Right lobe of liver (tissue), 6 donors: ENCODE measurements at regions not wholly inside any gene's neighbourhood (a gene's known extent, or its start where the extent isn't known, plus 50 kb on each side); places are given as distances from the start of the nearest gene placed in this dataset.

Experiments used
- ATAC-seq, 4 donors: fragments of 200-7000 bp; cut with Tn5 transposase; one replicate each; pipeline ENCODE4 v1.9.1; 2020; ENCODE audit warnings: mild to moderate bottlenecking in 4 of 4, moderate library complexity in 4 of 4
- DNase-seq, 3 donors: peaks; one replicate each; pipeline ENCODE4 v3.0.0-alpha.2; 2020
- H3K27ac ChIP-seq, 3 donors: fragments of 200-600 bp; one replicate each; pipeline ENCODE4 v1.8.0; 2022
- H3K27me3 ChIP-seq, 2 donors: fragments of 200-600 bp; one replicate each; pipeline ENCODE4 v1.8.0; 2022
- H3K36me3 ChIP-seq, 4 donors: fragments of 200-600 bp; sonication (generic) in 1 of 4; one replicate each; pipeline versions ENCODE4 v1.5.1 to v1.8.0; 2017 to 2022; ENCODE audit warnings: control low read depth in 1 of 4
- H3K4me1 ChIP-seq, 4 donors: fragments of 200-600 bp; sonication (generic) in 1 of 4; one replicate each; pipeline versions ENCODE4 v1.5.1 to v1.8.0; 2017 to 2022; ENCODE audit warnings: control low read depth in 1 of 4
- H3K4me3 ChIP-seq, 3 donors: fragments of 200-600 bp; one replicate each; pipeline ENCODE4 v1.8.0; 2022
- H3K9me3 ChIP-seq, 4 donors: fragments of 200-600 bp; sonication (generic) in 1 of 4; one replicate each; pipeline versions ENCODE4 v1.5.1 to v1.8.0; 2017 to 2022; ENCODE audit warnings: control low read depth in 1 of 4
- POLR2A ChIP-seq: fragments of 450-650 bp; IDR thresholded peaks from one replicate; pipeline ENCODE4 v1.6.1; 2017; ENCODE audit warnings: antibody characterized with exemption, mild to moderate bottlenecking
- WGBS: methylation state at CpG from one replicate; pipeline ENCODE4 v1.1.6; 2018; ENCODE audit warnings: low coverage, low lambda C conversion rate; ENCODE audit not compliant: insufficient coverage; ENCODE audit errors: missing lambda C conversion rate; 5-methylcytosine and 5-hydroxymethylcytosine counted together
- intact Hi-C, 2 donors: fragments of 100-400 bp; cut with DNase I; formaldehyde crosslinking; loops; one replicate each; pipeline versions ENCODE4 v1.11.2 to v1.14.1; 2022
- TF ChIP-seq, protein P1 (sequence below), 4 donors: fragments of 200-600 bp in 3 of 4; fragments of 450-650 bp in 1 of 4; IDR thresholded peaks; one replicate each; pipeline versions ENCODE4 v1.5.1 to v1.8.0; 2016 to 2022; ENCODE audit warnings: antibody characterized with exemption in 4 of 4, mild to moderate bottlenecking in 2 of 4
- donor health status: DM: no; HTN: yes; CAD: no.
- donor health status: DM: no; HTN: no; CAD: no.
- donor health status: DM: no; HTN: no; CAD: no.
- donor health status: DM: no; HTN: yes; CAD: no.
- donor health status: DM: no; HTN: yes; CAD: no.

DNA sequence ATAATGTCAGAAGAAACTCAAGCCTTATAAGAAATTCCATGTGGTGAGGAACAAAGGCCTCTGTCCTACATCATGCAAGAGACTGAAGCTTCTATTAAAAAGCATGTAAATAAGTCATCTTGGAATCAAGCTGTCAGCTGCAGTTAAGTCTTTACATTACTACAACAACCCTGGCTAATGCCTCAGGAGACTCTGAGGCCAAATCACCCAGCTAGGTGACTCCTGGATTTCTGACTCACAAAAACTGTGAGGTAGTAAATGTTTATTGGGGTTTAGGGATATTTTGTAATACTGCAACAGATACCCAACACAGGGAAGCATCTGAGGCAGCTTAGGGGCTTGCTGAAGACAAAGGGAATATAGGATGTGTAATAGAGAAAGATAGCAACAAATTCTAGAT lies 89.6 kb downstream of the C11orf87 start:
- no peak for TF ChIP-seq POLR2A
- TF ChIP-seq, protein P1, sequence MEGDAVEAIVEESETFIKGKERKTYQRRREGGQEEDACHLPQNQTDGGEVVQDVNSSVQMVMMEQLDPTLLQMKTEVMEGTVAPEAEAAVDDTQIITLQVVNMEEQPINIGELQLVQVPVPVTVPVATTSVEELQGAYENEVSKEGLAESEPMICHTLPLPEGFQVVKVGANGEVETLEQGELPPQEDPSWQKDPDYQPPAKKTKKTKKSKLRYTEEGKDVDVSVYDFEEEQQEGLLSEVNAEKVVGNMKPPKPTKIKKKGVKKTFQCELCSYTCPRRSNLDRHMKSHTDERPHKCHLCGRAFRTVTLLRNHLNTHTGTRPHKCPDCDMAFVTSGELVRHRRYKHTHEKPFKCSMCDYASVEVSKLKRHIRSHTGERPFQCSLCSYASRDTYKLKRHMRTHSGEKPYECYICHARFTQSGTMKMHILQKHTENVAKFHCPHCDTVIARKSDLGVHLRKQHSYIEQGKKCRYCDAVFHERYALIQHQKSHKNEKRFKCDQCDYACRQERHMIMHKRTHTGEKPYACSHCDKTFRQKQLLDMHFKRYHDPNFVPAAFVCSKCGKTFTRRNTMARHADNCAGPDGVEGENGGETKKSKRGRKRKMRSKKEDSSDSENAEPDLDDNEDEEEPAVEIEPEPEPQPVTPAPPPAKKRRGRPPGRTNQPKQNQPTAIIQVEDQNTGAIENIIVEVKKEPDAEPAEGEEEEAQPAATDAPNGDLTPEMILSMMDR (IDR thresholded peaks at IDR 0.05) = no peak
- no peak for ATAC-seq
- DNase-seq = no peak
- Histone ChIP-seq H3K9me3 (no peaks in the 10 kb centered on the region), H3K27me3 (no peaks in the 10 kb centered on the region), H3K4me3 (no peak overlapping the region), H3K36me3 (no peaks in the 10 kb centered on the region), H3K4me1 (no peaks in the 10 kb centered on the region), H3K27ac (no peak overlapping the region)
- intact Hi-C loops = no loop called here

DNA sequence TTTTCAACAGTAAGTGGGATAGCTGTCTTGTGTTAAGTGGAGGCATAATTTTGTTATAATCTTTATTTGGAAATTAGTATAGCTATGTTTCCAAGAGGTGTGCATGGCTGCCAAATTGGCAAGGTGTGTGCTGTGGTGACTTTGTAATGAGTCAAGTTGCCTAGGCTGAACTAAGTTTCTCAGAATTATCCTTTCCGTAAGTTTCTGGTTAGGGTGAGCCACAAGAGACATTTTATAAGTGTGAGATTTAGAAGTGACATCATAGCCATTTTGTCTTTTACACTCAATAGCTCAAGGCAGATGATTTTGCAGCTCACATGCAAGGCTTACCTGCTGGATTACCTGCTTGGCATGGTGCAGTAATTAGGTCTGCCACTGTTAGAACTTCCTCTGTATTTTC lies 90.3 kb downstream of the C11orf87 start:
- TF ChIP-seq, protein P1 (IDR thresholded peaks at IDR 0.05) = no peak
- ATAC-seq = no peak
- Histone ChIP-seq H3K27me3 (no peaks in the 10 kb centered on the region), H3K27ac (no peak overlapping the region), H3K4me3 (no peak overlapping the region), H3K36me3 (no peaks in the 10 kb centered on the region), H3K4me1 (no peaks in the 10 kb centered on the region), H3K9me3 (no peaks in the 10 kb centered on the region)
- no peak for DNase-seq
- WGBS = 80% methylated on average over 1 of the region's 1 CpG
- intact Hi-C loops = no loop called here

DNA sequence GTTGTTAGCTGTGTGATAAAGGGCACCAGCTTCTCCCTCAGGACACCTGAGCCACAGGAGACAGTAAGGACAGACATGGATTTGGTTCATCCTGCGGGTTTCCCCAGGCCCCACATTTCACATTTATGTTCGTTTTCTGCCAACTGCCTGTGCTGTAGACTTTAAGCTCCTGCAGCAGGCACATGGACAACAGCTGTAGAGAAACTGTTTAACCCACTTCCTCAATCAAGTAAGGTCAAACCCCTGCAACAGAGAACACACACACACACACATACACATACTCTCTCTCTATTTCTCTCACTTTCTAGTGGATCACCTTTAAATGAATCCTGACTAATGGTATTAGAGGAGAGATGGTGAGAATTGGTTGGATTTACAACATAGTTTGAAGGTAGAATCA lies 90.7 kb downstream of the C11orf87 start:
- TF ChIP-seq, protein P1 (IDR thresholded peaks at IDR 0.05) = no peak
- DNase-seq = no peak
- no peak overlapping the region for H3K4me3 ChIP-seq
- no peaks in the 10 kb centered on the region for H3K4me1 ChIP-seq
- H3K27ac ChIP-seq = no peak overlapping the region
- no peaks in the 10 kb centered on the region for H3K36me3 ChIP-seq
- WGBS = 20% methylated on average over 2 of the region's 2 CpGs
- no peaks in the 10 kb centered on the region for H3K27me3 ChIP-seq
- intact Hi-C loops = no loop called here
- H3K9me3 ChIP-seq = no peaks in the 10 kb centered on the region
- no peak for ATAC-seq

DNA sequence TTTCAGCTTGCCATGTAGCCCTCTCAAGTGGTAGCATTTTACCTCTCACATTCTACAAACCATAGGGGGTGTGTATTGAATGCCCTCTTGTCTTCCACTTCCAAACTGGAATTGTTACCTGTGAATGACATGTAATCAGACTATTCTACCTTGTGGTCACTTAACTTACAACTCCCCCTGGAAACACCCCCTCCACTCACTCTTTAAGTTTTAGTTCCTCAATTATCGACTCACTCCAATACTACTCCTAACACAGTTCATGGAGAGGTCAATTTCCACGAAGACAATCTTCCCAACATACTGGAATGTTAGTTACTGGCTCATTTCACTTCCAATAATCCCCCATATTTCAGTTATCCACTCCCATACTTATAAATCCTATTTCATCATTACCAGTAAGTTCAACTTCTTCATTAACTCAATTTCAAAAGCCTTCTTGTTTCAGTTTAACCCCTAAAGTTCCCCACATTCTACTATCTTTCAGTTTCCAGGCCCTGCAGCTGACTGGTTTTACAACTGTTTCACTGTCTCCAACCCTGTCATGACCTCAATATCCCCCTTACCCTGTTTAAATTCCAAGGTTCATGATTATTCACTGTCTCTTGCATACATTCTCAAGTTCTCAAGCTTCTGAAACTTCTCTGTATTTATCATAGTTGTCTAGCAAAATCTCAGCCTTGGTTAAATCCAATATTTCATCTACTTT lies 92.5 kb downstream of the C11orf87 start:
- no peaks in the 10 kb centered on the region for H3K27me3 ChIP-seq
- no peaks in the 10 kb centered on the region for H3K36me3 ChIP-seq
- ATAC-seq (no peak), DNase-seq (no peak)
- H3K27ac ChIP-seq = no peak overlapping the region
- 29% methylated on average over 2 of the region's 2 CpGs for WGBS
- TF ChIP-seq, protein P1 (IDR thresholded peaks at IDR 0.05) = no peak
- no peak for TF ChIP-seq POLR2A
- no peaks in the 10 kb centered on the region for H3K4me1 ChIP-seq
- no peak overlapping the region for H3K4me3 ChIP-seq
- intact Hi-C loops = no loop called here
- H3K9me3 ChIP-seq = no peaks in the 10 kb centered on the region

DNA sequence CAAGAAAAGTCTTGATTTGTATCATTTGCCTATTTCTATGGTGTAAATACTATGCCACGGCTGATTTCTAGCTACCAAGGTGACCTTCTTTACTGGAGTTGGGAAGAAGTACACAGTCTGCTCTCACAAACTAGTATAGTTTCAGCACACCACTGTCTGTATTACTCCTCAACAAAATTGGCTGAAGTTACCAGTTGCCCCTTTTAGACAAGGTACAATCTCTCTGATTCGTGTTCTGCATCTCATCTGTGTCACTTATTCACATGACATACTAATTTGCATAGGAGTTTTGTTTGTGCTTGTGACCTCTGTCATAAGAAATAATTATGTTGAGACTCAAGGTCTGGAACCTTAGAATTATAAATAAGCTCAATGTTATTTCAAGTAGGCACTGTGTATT lies 97.3 kb downstream of the C11orf87 start:
- no peak for ATAC-seq
- DNase-seq = no peak

More for the DNA sequence above, 97.3 kb downstream of the C11orf87 start:
- intact Hi-C loops = no loop called here
- TF ChIP-seq POLR2A = no peak
- TF ChIP-seq, protein P1 (IDR thresholded peaks at IDR 0.05) = no peak
- Histone ChIP-seq H3K27me3 (no peaks in the 10 kb centered on the region), H3K27ac (no peak overlapping the region), H3K36me3 (no peaks in the 10 kb centered on the region), H3K9me3 (no peaks in the 10 kb centered on the region), H3K4me3 (no peak overlapping the region), H3K4me1 (no peaks in the 10 kb centered on the region)
- 61% methylated on average over 2 of the region's 2 CpGs for WGBS
